Sigmoid colon (tissue), 4 donors: ENCODE measurements at regions not wholly inside any gene's neighbourhood (a gene's known extent, or its start where the extent isn't known, plus 50 kb on each side); places are given as distances from the start of the nearest gene placed in this dataset.

Source experiments
- POLR2A ChIP-seq, 2 donors: fragments of 450-650 bp; IDR thresholded peaks; one replicate each; pipeline ENCODE4 v1.6.1; 2016; ENCODE audit warnings: antibody characterized with exemption in 2 of 2, mild to moderate bottlenecking in 2 of 2, moderate library complexity in 2 of 2
- POLR2AphosphoS5 ChIP-seq, 4 donors: sonication (generic); formaldehyde crosslinking; IDR thresholded peaks; one replicate each; pipeline ENCODE4 v1.6.1; 2017; ENCODE audit warnings: antibody characterized with exemption in 4 of 4
- TF ChIP-seq, protein P1 (sequence below), 4 experiments: fragments of 450-650 bp in 3 of 4; fragments of 200-600 bp in 1 of 4; IDR thresholded peaks; one replicate each; pipeline ENCODE4 v1.5.1; 2016 to 2019; ENCODE audit warnings: antibody characterized with exemption in 4 of 4, mild to moderate bottlenecking in 3 of 4, moderate library complexity in 2 of 4

GRCh38 chr21:14814991-14815390 lies 249.8 kb downstream of the NRIP1 start:
- no peak for TF ChIP-seq POLR2A (IDR thresholded peaks at IDR 0.05)
- TF ChIP-seq, protein P1, sequence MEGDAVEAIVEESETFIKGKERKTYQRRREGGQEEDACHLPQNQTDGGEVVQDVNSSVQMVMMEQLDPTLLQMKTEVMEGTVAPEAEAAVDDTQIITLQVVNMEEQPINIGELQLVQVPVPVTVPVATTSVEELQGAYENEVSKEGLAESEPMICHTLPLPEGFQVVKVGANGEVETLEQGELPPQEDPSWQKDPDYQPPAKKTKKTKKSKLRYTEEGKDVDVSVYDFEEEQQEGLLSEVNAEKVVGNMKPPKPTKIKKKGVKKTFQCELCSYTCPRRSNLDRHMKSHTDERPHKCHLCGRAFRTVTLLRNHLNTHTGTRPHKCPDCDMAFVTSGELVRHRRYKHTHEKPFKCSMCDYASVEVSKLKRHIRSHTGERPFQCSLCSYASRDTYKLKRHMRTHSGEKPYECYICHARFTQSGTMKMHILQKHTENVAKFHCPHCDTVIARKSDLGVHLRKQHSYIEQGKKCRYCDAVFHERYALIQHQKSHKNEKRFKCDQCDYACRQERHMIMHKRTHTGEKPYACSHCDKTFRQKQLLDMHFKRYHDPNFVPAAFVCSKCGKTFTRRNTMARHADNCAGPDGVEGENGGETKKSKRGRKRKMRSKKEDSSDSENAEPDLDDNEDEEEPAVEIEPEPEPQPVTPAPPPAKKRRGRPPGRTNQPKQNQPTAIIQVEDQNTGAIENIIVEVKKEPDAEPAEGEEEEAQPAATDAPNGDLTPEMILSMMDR (IDR thresholded peaks at IDR 0.05) = no peak
- TF ChIP-seq POLR2AphosphoS5 (IDR thresholded peaks at IDR 0.05) = no peak
